ENCODE measurements at regions not wholly inside any gene's neighbourhood (a gene's known extent, or its start where the extent isn't known, plus 50 kb on each side); places are given as distances from the start of the nearest gene placed in this dataset.

DNA sequence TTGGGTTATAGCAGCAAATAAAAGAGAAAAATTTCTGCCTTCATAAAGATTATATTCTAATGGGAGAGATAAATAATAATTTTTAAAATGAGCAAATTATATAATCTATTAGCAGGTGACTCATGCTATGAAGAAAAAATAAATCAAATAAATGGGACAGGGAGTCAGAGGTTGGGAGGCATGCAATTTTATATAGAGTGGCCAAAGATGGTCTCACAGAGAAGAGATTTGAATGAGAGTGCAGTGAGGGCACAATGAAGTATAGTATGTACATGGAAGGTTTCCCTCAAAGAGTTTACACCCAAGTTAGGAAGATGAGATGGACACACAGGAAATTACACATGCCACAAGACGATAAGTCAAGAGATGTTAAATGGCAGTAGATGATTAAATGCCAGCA is 369.4 kb downstream of the TXNL1 start:
- DNase-seq = no peak
- Histone ChIP-seq H3K9me3 (replicated peaks; ENCODE audit: insufficient read depth, low read length) (no peaks in the 10 kb centered on the region), H4K20me1 (ENCODE audit: insufficient read depth, low read length) (no peaks in the 10 kb centered on the region), H3K4me2 (ENCODE audit: low read depth, low read length) (no peak overlapping the region), H3K9me2 (replicated peaks; ENCODE audit: insufficient read depth, low read length) (no peaks in the 10 kb centered on the region), H3K36me3 (replicated peaks; ENCODE audit: insufficient read depth, low read length) (no peaks in the 10 kb centered on the region), H3K4me1 (ENCODE audit: low read length) (no peaks in the 10 kb centered on the region), H3K79me2 (ENCODE audit: low read length) (no peaks in the 10 kb centered on the region), H3K27me3 (replicated peaks; ENCODE audit: insufficient read depth, low read length) (no peaks in the 10 kb centered on the region), H3K9ac (ENCODE audit: low read length) (no peak overlapping the region), H3K4me3 (ENCODE audit: low read length) (no peak overlapping the region), H2AFZ (ENCODE audit: low read length) (no peak overlapping the region), H3F3A (ENCODE audit: insufficient read depth, low read length) (no peaks in the 10 kb centered on the region), H3K27ac (ENCODE audit: low read length) (no peak overlapping the region)
- TF ChIP-seq, protein P1, sequence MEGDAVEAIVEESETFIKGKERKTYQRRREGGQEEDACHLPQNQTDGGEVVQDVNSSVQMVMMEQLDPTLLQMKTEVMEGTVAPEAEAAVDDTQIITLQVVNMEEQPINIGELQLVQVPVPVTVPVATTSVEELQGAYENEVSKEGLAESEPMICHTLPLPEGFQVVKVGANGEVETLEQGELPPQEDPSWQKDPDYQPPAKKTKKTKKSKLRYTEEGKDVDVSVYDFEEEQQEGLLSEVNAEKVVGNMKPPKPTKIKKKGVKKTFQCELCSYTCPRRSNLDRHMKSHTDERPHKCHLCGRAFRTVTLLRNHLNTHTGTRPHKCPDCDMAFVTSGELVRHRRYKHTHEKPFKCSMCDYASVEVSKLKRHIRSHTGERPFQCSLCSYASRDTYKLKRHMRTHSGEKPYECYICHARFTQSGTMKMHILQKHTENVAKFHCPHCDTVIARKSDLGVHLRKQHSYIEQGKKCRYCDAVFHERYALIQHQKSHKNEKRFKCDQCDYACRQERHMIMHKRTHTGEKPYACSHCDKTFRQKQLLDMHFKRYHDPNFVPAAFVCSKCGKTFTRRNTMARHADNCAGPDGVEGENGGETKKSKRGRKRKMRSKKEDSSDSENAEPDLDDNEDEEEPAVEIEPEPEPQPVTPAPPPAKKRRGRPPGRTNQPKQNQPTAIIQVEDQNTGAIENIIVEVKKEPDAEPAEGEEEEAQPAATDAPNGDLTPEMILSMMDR (IDR thresholded peaks at IDR 0.05; ENCODE audit: low read length) = no peak
- TF ChIP-seq EZH2phosphoT487 (IDR thresholded peaks at IDR 0.05; ENCODE audit: low read length) (no peak), EZH2 (optimal IDR thresholded peaks at IDR 0.05; ENCODE audit: low read depth, low read length) (no peak)

DNA sequence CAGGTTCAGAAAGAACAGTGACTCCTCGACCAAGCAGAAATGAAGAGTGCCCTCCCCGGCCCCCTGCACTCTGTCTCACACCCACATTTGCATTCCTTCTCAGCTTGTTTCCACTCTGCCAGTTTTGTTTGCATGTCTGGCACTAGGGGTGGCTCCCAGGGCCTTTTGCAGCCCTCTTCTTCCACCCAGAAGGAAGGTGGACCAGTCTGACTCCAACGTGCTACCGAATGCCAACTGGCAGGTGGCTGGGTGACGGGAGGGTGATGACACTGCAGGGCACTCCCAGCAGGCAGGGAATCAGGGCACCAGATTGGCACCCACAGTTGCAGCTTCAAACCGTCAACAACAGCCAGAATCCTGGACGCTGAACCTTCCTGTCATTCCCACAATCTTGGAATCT is 371.1 kb downstream of the TXNL1 start:
- no peaks in the 10 kb centered on the region for H3K27me3 ChIP-seq (replicated peaks; ENCODE audit: insufficient read depth, low read length)
- no peak overlapping the region for H3K27ac ChIP-seq (ENCODE audit: low read length)
- TF ChIP-seq, protein P1 (IDR thresholded peaks at IDR 0.05; ENCODE audit: low read length) = no peak
- no peak for TF ChIP-seq EZH2phosphoT487 (IDR thresholded peaks at IDR 0.05; ENCODE audit: low read length)
- TF ChIP-seq EZH2 (optimal IDR thresholded peaks at IDR 0.05; ENCODE audit: low read depth, low read length) = no peak
- H3K4me3 ChIP-seq (ENCODE audit: low read length) = no peak overlapping the region
- no peaks in the 10 kb centered on the region for H3K9me2 ChIP-seq (replicated peaks; ENCODE audit: insufficient read depth, low read length)
- H2AFZ ChIP-seq (ENCODE audit: low read length) = no peak overlapping the region
- no peaks in the 10 kb centered on the region for H4K20me1 ChIP-seq (ENCODE audit: insufficient read depth, low read length)
- no peaks in the 10 kb centered on the region for H3K36me3 ChIP-seq (replicated peaks; ENCODE audit: insufficient read depth, low read length)
- H3K9ac ChIP-seq (ENCODE audit: low read length) = no peak overlapping the region
- H3K79me2 ChIP-seq (ENCODE audit: low read length) = no peaks in the 10 kb centered on the region
- no peak overlapping the region for H3K4me2 ChIP-seq (ENCODE audit: low read depth, low read length)
- no peaks in the 10 kb centered on the region for H3K4me1 ChIP-seq (ENCODE audit: low read length)
- DNase-seq = no peak
- H3K9me3 ChIP-seq (replicated peaks; ENCODE audit: insufficient read depth, low read length) = no peaks in the 10 kb centered on the region
- no peaks in the 10 kb centered on the region for H3F3A ChIP-seq (ENCODE audit: insufficient read depth, low read length)

DNA sequence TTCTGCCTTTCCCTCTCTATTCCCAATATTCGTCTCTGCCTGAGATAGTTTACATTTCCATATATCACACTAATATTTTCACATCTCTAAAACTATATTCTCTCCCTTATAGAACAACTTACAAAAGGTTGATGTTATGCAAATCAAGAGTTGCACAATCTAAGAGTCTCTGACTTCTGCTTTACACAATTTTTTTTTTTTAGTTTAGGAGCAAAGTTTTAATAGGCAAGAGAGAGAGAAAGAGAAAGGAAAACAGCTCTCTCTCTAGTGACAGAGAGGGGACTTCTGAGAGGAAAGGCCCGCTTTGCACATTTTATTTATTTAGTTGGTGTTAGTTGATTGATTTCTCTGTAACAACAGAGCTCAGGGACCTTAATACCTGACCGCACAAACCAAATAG is 380.2 kb downstream of the TXNL1 start:
- no peak overlapping the region for H3K9ac ChIP-seq (ENCODE audit: low read length)
- no peaks in the 10 kb centered on the region for H3K4me1 ChIP-seq (ENCODE audit: low read length)
- no peak overlapping the region for H3K4me3 ChIP-seq (ENCODE audit: low read length)
- H3K4me2 ChIP-seq (ENCODE audit: low read depth, low read length) = no peak overlapping the region
- no peak overlapping the region for H3K27ac ChIP-seq (ENCODE audit: low read length)
- DNase-seq = no peak
- TF ChIP-seq, protein P1 (IDR thresholded peaks at IDR 0.05; ENCODE audit: low read length) = no peak
- TF ChIP-seq EZH2 (optimal IDR thresholded peaks at IDR 0.05; ENCODE audit: low read depth, low read length) (no peak), EZH2phosphoT487 (IDR thresholded peaks at IDR 0.05; ENCODE audit: low read length) (no peak)
- H3K27me3 ChIP-seq (replicated peaks; ENCODE audit: insufficient read depth, low read length) = no peaks in the 10 kb centered on the region
- no peaks in the 10 kb centered on the region for H3K9me2 ChIP-seq (replicated peaks; ENCODE audit: insufficient read depth, low read length)
- no peak overlapping the region for H2AFZ ChIP-seq (ENCODE audit: low read length)
- H3K36me3 ChIP-seq (replicated peaks; ENCODE audit: insufficient read depth, low read length) = no peaks in the 10 kb centered on the region
- H3K79me2 ChIP-seq (ENCODE audit: low read length) = no peaks in the 10 kb centered on the region
- no peaks in the 10 kb centered on the region for H3F3A ChIP-seq (ENCODE audit: insufficient read depth, low read length)
- H4K20me1 ChIP-seq (ENCODE audit: insufficient read depth, low read length) = no peaks in the 10 kb centered on the region
- H3K9me3 ChIP-seq (replicated peaks; ENCODE audit: insufficient read depth, low read length) = no peaks in the 10 kb centered on the region

Data from MM.1S (cell line).